ENCODE measurements at regions not wholly inside any gene's neighbourhood (a gene's known extent, or its start where the extent isn't known, plus 50 kb on each side); places are given as distances from the start of the nearest gene placed in this dataset.

DNA sequence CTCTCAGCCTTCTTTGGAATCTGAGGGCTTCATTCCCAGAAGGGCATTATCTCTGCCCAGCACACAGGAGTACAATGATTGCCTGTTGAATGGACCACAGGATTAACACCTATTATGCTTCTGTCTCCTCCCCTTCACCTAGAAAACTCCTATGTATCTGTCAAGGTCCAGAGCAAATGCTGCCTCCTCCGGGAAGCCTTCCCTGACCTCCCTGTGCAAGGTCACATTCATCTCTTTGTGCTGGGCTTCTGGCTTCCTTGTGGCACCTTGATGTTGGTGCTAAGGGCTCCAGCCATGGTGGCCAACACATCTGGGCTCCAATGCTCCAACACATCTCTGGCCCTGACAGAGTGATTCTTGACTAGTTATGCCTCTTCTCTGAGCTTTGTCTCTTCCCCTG, 49.9 kb upstream of the ATP2B2 start:
- TF ChIP-seq CTCF (IDR thresholded peaks at IDR 0.05) = no peak
- TF ChIP-seq, protein P1, sequence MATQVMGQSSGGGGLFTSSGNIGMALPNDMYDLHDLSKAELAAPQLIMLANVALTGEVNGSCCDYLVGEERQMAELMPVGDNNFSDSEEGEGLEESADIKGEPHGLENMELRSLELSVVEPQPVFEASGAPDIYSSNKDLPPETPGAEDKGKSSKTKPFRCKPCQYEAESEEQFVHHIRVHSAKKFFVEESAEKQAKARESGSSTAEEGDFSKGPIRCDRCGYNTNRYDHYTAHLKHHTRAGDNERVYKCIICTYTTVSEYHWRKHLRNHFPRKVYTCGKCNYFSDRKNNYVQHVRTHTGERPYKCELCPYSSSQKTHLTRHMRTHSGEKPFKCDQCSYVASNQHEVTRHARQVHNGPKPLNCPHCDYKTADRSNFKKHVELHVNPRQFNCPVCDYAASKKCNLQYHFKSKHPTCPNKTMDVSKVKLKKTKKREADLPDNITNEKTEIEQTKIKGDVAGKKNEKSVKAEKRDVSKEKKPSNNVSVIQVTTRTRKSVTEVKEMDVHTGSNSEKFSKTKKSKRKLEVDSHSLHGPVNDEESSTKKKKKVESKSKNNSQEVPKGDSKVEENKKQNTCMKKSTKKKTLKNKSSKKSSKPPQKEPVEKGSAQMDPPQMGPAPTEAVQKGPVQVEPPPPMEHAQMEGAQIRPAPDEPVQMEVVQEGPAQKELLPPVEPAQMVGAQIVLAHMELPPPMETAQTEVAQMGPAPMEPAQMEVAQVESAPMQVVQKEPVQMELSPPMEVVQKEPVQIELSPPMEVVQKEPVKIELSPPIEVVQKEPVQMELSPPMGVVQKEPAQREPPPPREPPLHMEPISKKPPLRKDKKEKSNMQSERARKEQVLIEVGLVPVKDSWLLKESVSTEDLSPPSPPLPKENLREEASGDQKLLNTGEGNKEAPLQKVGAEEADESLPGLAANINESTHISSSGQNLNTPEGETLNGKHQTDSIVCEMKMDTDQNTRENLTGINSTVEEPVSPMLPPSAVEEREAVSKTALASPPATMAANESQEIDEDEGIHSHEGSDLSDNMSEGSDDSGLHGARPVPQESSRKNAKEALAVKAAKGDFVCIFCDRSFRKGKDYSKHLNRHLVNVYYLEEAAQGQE (IDR thresholded peaks at IDR 0.05; ENCODE audit: insufficient read depth in 1 of 2, low read depth in 2 of 2, low read length in 1 of 2) = no peak
- no peak for TF ChIP-seq POLR2AphosphoS5 (IDR thresholded peaks at IDR 0.05; ENCODE audit: low read depth, low read length)
- TF ChIP-seq SIN3A (IDR thresholded peaks at IDR 0.05; ENCODE audit: borderline replicate concordance, insufficient read depth, low read depth, low read length) = no peak
- no peak for TF ChIP-seq TCF7L2 (IDR thresholded peaks at IDR 0.05; ENCODE audit: low read depth, low read length)
